ENCODE measurements at regions not wholly inside any gene's neighbourhood (a gene's known extent, or its start where the extent isn't known, plus 50 kb on each side); places are given as distances from the start of the nearest gene placed in this dataset.

- no peak for TF ChIP-seq SIN3A (conservative IDR thresholded peaks at IDR 0.05 in 1 of 2, IDR thresholded peaks at IDR 0.05 in 1 of 2; ENCODE audit: low read depth in 1 of 2, low read length in 2 of 2)
- TF ChIP-seq RNF2 (IDR thresholded peaks at IDR 0.05; ENCODE audit: borderline replicate concordance, low read depth, low read length, missing control alignments, poor library complexity, severe bottlenecking), result no peak
- TF ChIP-seq KDM1A (IDR thresholded peaks at IDR 0.05; ENCODE audit: borderline replicate concordance, low read length), result no peak
- no peak for TF ChIP-seq NANOG (IDR thresholded peaks at IDR 0.05; ENCODE audit: insufficient read depth, low read depth, low read length, poor library complexity, severe bottlenecking)
These were observed 122.2 kb downstream of the RTP4 start (continued) for GRCh38 chr3:187490366-187490765.

Measured in H1 (cell line).